Stimulated activated CD4-positive, alpha-beta T cell treated with anti-CD3 and anti-CD28 coated beads, TNF-alpha, amount 100 ng/mL, for 24 hours (primary cell): ENCODE measurements at regions not wholly inside any gene's neighbourhood (a gene's known extent, or its start where the extent isn't known, plus 50 kb on each side); places are given as distances from the start of the nearest gene placed in this dataset.
"Not testable (repeated sequence)": the region's sequence is repeated elsewhere in the genome, so short reads cannot be mapped to it uniquely, and the experiment has no call there.

Source experiments
- DNase-seq, 3 experiments: peaks; one replicate each; pipeline ENCODE4 v3.0.0-alpha.2; 2020; ENCODE audit warnings: low read depth in 3 of 3

DNA sequence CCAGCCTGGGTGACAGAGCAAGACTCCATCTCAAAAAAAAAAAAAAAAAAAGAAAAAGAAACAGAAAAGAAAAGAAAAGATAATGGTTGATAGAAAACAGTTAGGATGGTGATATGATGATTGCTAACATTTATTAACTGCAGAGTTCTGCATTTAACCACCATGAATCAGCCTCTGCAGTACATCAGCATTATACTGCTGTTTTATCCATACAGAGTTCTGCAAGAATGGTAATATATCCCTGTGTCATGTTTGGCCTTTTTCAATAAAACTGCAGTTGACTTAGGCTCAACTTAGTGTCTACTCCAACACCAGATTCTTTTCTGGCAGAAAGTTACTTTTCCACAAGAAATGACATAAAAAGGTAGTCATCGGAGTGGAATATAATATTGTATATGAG lies 62.6 kb downstream of the DUSP6 start:
- DNase-seq = no peak

DNA sequence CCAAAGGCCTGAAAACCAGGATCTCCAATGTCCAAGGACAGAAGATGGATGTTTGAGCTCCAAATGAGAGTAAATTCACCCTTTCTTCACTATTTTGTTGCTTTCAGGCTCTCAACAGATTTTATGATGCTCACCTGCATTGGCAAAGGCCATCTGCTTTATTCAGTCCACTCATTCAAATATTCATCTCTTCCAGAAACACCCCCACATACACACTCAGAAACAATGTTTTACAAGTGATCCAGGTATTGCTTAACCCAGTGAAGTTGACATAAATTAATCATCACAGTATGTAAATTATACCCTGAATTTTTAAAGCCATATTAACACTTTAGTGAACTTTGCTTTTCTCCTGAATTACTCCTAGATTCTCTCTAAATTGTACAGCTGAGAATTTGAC lies 63.3 kb downstream of the DUSP6 start:
- no peak for DNase-seq

DNA sequence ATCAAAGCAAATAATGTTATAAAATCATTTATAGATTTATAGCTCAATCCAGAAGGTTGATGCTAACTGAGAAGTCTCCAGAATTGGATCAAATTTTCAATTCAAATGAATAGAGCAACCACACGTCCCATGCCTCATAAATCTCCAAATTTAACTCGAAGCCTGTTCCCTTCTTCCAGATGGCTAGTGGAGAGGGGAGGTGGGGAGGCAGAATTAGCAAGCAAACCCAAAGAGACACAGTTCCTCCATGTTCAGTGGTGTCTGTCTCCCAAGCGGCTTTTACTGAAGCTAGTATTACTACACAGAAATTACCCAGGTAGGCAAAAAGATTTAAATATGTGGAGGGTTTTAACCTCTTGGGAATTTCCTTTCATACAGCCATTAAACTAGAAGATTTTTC lies 65.8 kb downstream of the DUSP6 start:
- no peak for DNase-seq

DNA sequence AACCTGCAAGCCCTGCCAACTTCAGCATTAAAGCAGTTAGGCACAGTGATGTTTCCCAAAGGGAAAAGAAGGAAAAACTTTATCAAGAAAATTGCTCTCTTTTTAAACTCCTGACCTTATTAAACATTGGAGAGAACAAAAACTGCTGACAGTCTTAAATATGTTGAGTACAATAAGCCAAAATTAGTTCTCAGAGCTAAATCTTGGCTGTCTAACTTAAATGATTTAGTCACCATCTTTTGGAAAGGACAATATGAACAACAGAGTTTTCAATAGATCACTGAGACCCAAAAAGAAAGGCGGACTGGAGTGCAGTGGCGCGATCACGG lies 70.8 kb downstream of the DUSP6 start:
- DNase-seq = no peak

DNA sequence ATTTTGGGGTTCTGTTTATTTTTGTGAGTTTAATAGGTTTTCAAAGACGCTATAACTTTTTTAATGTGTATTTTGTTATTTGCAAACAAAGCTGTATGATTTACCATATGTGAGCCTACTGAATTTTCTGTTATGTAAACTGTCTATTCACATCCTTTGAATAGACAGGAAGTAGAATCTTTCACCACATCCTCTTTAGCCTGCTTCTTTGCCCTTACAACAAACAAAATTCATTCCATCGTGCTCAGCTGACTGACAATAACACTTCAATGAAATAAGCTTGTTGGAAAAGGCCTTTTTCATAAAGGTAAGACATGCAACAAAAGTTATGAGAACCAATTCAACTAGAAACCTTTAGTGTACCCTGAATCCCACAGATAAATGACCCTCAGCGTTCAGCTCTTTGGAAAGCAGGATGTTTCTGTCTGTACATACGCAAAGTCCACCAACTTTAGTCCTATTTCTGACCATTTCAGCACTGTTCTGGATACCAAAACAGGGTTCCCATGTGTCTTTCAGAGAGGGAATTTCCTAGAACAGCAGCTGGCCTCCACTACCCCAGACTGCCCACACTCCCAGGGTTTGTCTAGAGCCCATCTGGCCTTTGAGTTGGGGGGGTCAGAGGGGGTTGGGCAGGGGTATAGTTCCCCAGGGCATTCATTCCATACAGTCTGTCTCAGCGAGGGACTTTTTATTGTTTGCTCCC lies 71.3 kb downstream of the DUSP6 start:
- no peak for DNase-seq

DNA sequence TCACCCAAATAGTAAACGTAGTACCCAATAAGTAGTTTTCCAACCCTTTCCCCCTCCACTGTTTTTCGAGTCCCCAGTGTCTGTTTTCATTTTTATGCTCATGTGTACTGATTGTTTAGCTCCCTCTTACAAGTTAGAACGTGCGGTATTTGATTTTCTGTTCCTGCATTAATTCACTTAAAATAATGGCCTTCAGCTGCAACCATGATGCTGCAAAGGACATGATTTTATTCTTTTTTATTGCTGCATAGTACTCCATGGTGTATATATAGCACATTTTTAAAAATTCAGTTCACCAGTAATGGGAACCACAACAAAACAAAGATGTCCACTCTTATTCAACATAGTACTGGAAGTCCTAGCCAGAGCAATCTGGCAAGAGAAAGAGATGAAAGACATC lies 72.8 kb downstream of the DUSP6 start:
- no peak for DNase-seq

DNA sequence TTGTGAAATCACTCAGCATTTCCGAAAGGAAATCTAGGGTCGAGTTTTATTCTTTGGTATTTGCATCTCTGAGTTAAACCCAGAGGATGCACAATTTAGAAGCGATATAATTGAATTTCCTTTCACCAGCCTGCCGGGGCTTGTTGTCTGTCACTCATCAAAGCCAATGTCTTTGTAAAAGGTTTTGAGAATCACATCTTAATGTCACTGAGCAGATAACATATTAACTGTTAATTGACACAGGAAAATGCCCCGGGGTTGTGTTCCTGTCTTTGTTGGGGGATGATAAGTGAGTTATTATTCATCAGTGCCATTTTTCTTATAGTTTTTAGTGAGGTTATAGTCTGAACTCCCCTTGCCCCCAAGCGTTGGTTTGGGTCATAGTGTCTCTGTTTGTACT lies 73.4 kb downstream of the DUSP6 start:
- DNase-seq = no peak

DNA sequence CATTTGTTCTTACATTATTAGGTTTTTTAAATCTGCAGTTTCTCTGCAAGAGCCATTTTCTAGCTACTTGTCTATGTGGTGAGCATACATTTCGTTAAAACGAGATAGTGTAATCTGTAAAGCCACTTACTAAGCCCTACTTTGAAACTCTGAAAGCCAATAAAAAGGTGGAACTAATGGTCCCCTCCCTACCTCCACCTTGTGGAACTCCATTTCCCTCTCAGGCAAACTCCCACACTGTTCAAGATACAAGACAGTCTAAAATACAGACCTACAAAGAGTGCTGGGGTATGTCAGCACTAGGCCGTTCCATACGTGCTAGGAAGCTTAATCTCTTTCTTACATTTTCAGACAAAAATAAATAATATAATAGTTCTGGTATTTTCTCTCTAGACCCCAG lies 74.1 kb downstream of the DUSP6 start:
- no peak for DNase-seq

DNA sequence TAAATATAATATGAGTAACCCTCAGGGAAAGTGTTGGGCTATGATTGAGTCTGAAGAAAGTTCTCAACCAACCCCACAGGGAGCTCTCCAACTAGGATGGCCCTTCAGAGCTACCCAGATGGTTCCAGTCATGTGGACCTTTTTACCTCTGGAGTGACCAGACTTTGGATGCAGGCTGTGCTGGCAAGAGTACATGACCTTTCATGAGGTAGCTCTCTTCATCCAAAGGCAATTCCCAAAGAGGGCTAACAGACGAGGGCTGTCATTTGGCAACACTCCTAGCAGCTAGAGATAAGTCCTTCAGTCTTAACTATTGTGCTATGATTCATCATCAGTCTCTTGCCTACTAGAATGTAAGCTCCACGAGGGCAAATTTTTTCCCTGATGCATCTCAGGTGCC lies 75.4 kb downstream of the DUSP6 start:
- no peak for DNase-seq

DNA sequence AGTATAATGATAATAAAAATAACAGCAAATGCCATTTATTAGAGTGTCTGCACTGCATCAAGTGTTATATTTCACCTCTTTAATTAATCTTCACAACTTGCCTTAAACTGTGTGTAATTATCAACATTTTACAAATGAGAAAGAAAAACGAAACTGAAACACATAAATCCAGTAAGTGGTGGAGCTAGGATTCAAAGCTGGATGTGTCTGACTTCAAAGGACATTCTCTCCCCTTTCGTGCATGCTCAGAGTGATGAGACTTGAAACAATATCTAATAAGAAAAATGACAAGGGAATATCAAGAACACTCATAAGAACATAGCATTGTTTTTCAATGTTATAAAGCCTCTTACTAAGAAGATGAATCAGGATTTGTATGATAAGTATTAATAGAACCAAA lies 78.8 kb downstream of the DUSP6 start:
- DNase-seq = no peak

DNA sequence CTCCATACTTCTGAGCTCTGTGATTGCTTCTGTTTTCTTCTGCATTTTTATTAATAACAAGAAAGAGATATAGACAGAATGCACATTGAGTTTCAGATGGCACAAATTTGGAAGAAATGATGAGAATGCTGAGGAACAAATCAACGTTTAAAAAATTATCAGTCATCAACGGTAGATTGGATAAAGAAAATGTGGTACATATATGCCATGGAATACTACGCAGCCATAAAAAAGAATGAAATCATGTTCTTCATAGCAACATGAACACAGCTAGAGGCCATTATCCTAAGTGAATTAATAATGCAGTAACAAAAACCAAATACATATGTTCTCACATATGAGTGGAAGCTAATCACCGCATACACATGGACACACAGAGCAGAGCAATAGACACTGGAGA lies 81.8 kb downstream of the DUSP6 start:
- no peak for DNase-seq

DNA sequence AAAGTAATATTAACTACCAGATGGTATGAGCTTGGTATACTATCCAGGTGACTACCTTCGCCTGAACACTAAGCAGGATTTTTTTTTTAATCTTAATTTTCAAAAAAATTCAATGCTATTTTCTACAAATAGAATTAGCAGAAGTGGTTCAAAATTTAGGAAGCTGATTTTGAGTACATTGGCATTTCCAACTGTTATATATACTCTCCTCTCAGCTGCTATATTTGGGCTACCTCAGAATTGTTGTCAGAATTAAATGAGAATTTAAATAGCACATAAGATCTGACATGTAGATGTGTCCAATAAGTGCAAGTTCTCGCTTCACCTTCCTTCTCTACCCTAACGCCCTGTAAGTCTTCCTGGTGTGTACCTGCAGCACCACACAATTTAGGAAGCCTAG lies 83.1 kb downstream of the DUSP6 start:
- no peak for DNase-seq

DNA sequence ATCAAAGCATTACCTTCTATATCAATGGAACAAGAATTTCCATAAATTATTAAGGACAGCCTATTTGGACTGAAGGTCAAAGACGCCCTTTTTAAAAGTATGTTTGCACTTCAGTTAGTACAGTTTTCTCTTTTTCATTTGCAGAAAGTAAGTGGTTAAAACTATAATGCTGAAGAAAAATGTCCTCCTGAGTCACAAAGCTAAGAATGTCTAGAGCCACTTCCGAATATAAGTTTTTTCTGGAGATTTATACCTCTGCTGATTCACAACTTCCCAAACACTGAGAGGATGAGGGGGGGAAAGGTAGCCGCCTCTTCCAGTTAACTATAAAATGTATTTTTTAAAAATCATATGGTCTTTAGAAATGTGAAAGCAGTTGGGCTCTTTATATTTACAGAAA lies 84.9 kb downstream of the DUSP6 start:
- DNase-seq = no peak

DNA sequence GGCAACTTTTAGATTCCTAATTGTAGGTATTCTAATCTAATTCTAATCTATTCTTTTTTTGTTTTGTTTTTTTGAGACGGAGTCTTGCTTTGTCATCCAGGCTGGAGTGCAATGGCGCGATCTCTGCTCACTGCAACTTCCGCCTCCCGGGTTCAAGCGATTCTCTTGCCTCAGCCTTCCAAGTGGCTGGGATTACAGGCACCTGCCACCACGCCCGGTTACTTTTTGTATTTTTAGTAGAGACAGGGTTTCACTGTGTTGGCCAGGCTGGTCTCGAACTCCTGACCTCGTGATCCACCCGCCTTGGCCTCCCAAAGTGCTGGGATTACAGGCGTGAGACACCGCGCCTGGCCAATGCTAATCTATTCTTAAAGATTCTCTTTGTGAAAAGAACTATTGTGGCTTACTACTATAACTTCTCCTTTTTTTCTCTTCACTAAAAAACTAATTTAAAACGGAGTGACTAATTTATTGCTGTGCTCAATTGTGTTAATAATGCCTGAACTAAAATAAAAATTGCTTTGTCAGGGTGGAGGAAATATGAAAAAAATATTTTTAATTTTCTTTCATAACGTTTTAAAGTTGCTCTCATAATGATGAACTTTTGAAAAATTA lies 85.6 kb downstream of the DUSP6 start:
- DNase-seq = not testable (repeated sequence)

DNA sequence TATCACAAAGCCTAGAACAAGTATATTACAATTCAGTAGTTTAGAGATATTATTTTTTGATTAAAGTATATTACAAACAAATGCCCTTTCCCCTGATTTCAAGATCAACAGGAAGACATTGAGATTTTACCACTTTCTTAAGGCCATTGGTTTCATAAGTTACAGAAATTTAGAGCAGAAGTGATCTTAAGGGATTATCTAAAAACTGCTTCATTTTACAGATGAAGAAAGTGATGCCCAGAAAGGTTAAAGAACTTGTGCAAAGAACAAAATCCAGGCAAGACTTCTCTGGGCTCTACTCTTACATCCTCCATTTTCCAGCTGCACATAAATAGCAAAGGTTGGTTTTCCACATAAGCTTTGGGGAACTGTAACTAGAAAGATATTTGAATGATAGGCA lies 87.5 kb downstream of the DUSP6 start:
- no peak for DNase-seq

DNA sequence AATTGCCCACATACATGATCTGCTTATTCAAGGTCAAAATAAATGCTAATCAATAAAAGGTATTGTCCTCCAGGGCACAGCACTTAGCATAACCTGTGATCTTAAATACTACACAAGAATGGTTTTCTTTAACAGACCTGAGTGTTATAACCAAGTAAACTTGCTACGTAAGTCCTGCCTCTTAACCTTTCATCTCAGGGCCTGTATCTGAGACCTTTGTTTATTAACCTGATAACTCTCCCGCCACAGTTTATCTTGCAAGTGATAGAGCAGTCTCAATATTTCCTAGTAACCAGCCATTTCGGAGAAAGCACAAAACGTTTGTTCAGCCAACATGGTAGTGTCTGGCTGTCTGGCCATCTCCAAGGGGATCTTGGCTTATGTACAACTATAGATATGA lies 88.4 kb downstream of the DUSP6 start:
- no peak for DNase-seq

DNA sequence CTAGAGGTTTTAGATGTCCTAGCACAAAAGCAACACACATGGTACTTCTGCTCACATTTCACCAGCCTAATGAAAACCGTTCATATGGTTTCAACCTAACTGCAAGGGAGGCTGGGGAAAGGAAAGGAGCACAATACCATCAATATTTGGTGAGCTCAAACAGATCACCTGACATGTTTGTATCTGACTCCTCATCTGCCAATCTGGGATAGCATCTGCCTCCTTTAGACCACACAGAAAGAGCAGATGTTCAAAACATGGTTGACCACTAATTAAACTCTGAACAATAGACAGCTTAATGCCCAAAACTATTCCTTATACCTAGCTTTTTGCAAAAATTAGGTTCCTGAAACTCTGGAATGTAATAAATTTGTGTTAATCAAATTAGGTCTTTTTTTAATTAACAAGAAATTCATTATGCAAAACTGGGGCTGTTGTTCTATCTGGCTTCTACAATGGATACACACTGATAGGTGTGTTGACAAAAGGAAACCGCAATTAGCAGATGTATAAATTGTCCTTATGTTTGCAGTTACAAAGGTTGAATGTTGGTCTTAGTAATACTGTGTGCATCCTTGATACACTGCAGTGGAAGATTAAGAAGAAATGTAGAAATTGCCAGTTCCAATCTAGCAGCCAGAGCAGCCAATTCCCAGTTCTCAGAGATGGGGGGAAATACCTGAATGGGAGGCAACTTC lies 89.3 kb downstream of the DUSP6 start:
- DNase-seq = no peak

DNA sequence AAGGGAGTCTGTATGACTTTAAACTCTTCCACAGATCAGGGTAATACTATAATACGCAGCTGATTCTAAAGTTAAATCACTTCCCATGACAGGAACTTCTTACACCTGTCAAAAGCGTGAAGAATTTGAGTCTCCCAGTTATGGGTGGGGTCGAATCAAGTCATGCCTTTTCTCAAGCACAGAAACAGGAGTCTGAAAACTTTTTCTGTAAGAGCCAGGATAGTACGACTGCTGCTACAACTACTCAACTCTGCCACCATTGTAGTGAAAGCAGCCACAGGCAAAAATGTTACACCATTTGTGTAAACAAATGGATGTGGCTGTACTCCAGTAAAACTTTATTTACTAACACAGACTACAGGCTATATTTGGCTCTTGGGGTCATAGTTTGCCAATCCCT lies 90.3 kb downstream of the DUSP6 start:
- DNase-seq = no peak

DNA sequence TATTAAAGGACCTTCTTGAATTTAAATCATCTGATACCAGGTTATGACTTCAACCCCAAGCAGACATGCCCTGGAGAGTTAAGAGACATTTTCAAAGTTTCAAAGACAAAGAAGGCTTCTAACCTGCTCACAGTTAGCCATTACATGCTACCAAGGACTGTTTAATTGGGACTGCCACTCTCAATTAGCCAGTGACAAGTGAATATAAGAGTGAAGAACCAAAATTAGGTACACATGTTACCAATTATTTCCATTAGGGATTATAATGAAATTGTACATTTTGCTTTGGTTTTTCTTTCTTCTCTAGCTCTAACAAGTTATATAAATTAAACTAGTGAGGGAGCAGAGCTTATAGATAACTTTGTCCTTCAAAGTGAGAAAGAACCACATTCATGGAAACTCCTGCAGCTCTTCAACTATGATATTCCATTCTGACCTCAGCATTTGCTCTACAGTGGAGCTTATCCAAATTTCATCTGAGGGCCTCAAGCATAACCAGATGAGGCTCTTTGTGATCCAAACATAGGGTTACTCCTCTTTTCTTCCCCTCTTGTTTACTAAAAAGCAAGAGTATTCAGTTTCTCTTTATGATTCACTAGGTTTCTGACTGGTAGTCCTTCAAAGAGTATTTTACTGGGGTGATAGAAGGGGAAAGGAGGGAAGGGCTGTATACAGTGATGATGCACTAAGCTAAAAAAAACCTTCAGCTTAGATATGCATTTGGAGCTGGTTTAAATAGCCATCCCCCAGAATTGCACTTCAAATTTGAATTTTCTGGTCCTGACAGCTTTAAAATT lies 91.3 kb downstream of the DUSP6 start:
- DNase-seq = no peak

DNA sequence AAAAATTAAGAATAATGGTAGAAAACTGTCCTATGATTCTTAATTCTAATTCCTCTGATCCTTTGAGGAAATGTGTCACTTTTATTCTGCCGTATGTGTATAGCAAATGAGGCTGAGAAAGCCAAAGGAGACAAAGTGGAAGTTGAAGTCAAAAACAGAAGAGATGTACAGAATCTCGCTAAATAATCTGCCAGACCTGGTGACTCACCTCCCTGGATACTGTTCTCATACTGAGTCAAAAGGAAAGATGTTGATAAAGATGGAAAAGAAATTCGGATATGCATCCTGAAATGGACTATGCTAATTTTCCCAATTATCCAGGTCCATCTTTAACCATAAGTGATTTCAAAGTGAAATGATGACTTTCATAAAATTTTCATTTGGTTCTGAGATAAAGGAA lies 92.5 kb downstream of the DUSP6 start:
- DNase-seq = no peak

DNA sequence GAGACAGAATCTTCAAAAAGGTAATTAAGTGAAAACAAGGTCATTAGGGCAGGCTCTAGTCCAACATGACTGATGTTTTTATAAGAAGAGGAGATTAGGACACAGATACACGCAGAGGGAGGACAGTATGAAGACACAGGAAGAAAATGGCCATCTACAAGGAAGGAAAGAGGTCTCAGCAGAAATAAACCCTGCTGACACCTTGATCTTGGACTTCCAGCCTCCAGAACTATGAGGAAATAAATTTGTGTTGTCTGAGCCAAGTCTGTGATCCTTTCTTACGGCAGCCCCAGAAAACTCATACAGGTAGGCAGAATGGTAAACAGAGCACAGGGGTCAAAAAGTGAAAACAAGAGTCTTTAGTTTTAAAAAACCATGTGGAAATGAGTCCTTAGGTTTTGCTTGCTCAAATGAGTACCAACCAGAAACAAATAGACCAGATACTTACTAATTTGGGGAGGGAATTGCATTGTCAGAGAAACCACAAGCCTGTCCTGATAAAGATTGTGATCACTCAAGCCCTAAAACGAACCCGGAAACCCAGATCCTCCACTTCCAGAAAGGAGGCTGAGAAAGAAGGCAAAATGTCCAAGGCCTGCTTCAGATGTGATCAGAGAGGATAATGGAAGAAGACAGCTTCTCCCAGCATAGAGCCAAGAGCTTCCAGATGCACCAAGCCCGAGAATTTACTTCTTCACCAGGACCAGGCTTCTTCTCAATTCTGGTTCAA lies 93.9 kb downstream of the DUSP6 start:
- DNase-seq = no peak

DNA sequence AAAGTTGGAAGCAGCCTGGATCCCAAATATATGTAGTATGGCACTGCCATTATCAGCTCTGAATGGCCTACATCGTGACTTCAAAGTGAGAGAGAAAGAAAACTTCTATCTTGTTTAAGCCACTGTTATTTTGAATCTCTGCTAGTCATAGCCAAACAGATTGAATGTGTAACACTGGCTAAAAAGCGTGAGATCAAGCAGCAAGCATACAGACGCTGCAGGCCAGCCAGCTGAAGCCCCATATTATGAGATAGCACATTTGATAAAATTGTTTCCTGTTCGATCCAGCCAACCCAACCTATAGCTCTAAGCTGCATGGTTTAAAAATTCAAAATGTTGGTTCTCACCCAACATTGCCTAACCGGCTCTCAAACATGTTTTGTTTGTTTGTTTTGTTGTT lies 95.0 kb downstream of the DUSP6 start:
- no peak for DNase-seq
